NCI-H1092 (cell line): ENCODE measurements at regions not wholly inside any gene's neighbourhood (a gene's known extent, or its start where the extent isn't known, plus 50 kb on each side); places are given as distances from the start of the nearest gene placed in this dataset.
"Not testable (repeated sequence)": the region's sequence is repeated elsewhere in the genome, so short reads cannot be mapped to it uniquely, and the experiment has no call there.

Experiments used
- DNase-seq: peaks from one replicate; lab custom pipeline; 2025; lab: John Stamatoyannopoulos, UW

- DNase-seq = no peak
These were observed 242.5 kb upstream of the PRSS58 start for GRCh38 chr7:142500366-142500765.

- DNase-seq = no peak
These were observed 241.8 kb upstream of the PRSS58 start for GRCh38 chr7:142499635-142500034.

- DNase-seq = no peak
These were observed 240.5 kb upstream of the PRSS58 start for GRCh38 chr7:142498364-142498763.

- no peak for DNase-seq
These were observed 238.7 kb upstream of the PRSS58 start for GRCh38 chr7:142496545-142496991.

- DNase-seq = not testable (repeated sequence)
These were observed 238.0 kb upstream of the PRSS58 start for GRCh38 chr7:142495879-142496278.

DNA sequence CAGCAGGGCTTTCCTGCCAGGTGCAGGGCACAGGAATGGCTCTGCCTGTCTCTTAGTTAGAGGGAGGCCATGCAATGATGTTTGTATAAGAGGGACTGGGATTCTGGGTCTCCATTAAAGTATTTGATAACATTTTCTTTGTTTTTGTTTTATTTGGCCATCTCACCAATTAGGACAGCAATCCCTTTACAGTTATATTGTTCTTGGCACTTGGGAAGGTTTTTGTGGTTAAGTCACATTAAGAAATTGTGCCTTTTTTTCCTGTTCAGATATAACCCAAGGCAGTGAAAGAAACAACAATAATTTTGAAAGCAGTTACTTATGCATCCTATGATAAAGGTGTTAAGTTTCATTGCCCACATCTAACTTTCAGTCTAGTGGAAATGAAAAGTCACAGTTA, 237.4 kb upstream of the PRSS58 start:
- not testable (repeated sequence) for DNase-seq

- DNase-seq = no peak
These were observed 236.2 kb upstream of the PRSS58 start for GRCh38 chr7:142494021-142494420.

- no peak for DNase-seq
These were observed 231.0 kb upstream of the PRSS58 start for GRCh38 chr7:142488842-142489241.

DNA sequence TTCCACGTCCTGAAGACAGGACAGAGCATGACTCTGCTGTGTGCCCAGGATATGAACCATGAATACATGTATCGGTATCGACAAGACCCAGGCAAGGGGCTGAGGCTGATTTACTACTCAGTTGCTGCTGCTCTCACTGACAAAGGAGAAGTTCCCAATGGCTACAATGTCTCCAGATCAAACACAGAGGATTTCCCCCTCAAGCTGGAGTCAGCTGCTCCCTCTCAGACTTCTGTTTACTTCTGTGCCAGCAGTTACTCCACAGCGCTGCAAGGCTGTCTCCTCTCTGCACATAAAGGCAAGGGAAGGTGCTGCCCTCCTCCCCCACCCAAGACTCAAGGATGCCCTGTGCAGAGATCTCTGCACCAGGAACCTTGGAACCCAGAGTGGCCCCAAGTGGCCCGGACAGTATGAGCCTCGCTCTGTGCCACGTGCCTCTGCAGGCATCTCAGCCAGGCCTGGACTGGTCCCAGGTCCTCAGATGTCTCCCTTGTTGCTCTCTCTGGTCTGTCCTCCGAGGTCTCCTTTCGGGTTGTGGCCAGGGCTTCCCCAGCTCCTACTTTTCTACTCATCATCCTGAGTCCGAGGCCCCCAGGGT, 230.3 kb upstream of the PRSS58 start:
- no peak for DNase-seq

- DNase-seq = not testable (repeated sequence)
These were observed 229.7 kb upstream of the PRSS58 start for GRCh38 chr7:142487565-142487964.

DNA sequence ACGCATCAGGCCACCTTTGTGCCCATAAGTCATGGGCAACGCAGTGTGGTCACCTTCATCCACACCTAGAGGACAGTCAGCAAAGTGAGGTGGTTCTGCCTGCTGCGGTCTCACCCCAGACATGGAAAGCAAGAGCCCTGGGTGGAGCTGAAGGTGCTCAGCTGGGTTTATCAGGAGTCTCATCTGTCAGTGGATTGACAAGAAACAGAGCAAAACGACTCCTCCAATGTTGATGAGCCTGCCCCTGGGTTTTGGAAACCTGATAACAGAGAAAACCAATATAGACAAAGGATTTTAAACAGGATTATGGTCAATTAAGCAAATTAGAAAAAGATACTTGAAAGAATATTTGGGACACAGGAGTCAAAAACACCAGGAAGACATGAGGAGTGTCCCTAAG, 229.3 kb upstream of the PRSS58 start:
- DNase-seq = no peak

GRCh38 chr7:142485617-142486226, 227.9 kb upstream of the PRSS58 start:
- DNase-seq = no peak

DNA sequence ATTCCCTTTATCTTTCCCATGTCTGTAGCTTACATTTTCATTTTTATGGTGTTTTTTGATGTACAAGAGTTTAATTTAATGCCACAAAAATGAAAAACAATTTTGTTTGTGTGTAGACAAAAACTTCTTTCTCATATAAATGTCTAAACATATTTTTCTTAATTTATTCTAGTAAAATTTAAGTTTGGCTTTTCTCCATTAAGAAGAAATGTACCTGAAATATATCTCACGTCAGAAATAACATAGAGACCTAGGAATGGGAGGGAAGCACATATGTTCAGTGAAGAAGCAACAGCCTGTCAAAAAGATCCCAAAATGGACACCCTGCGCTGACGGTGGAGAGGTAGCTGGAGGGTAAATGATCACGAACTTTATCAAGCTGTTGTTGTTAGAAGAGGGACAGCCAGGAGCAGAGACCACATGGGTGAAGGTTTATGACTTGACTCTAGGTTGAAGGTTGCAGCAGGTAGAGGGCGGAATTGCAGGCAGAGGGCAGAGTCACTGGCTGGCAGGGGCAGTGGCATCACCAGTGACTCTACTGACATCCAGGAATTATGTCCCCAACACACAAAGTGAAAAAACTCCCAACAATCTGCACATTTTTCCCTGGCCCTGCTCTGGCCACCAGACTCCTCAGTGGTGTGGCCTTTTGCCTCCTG, 225.9 kb upstream of the PRSS58 start:
- DNase-seq = no peak

DNA sequence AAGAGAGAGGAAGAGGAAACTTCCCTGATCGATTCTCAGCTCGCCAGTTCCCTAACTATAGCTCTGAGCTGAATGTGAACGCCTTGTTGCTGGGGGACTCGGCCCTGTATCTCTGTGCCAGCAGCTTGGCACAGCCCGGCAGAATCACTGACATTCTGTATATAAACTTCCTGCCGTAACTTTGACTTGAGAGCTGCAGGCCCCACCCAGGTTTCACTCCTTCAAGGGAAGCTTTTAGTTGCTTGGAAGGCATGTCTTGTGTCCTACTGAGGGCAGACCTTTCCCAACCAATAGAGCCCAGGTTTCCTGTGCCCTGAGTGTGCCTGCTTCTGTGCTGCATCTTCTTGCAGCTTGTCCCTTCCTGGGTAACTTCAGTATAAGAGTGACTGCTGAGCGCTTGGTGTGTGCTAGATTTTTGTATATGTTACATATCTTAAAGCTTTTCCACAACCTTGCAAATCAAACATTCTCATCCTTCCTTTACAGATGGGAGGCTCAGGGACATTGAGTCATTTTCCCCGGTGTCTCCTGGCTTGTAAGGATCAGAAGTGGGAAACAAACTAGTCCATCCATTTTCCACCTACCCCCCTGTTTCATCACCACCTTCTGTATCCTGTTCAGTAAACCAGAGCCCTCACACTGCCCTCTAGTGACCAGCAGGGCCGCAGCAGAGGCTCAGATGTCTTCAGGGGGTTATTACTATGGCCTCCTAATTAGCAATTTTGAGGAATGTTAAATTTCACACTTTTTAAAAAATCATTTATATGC, 225.2 kb upstream of the PRSS58 start:
- DNase-seq = no peak

GRCh38 chr7:142481548-142481947, 223.7 kb upstream of the PRSS58 start:
- no peak for DNase-seq

- DNase-seq = no peak
These were observed 220.8 kb upstream of the PRSS58 start for GRCh38 chr7:142478479-142479220.

- not testable (repeated sequence) for DNase-seq
These were observed 219.9 kb upstream of the PRSS58 start for GRCh38 chr7:142477801-142478200.

DNA sequence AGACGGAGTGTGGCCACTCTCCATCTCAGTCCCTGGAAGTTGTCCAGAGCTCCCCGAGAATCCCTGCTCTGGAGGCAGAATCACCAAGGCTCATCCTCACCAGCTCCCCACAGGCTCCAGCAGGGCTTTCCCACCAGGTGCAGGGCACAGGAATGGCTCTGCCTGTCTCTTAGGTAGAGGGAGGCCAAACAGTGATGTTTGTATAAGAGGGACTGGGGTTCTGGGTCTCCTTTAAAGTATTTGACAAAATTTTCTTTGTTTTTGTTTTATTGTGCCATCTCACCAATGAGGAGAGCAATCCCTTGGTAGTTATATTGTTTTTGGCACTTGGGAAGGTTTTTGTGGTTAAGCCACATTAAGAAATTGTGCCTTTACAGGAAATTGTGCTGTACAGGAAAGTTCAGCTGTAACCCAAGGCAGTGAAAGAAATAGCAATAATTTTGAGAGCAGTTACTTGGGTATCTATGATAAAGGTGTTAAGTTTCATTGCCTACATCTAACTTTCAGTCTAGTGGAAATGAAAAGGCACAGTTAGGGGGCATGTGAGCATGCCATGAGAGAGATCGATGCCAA, 219.3 kb upstream of the PRSS58 start:
- DNase-seq = no peak

DNA sequence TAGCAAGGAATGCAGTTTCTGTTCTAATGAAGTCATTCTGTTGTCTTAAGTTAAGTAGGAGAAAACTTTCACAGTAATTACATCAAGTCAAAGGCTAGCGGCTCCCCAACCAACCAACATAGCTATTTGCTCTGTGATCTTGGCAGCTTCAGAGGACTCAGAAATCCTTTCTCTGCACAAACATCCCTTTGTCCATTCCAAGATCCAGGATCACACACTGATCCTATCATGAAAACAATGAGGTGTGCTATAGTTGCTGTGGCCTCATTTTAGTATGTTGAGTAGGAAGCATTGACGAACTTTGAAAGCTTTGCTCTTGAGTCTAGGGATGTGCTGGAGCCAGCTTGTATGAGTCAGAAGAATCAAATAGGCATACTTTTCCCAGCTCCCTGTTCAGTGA, 218.2 kb upstream of the PRSS58 start:
- DNase-seq = no peak

DNA sequence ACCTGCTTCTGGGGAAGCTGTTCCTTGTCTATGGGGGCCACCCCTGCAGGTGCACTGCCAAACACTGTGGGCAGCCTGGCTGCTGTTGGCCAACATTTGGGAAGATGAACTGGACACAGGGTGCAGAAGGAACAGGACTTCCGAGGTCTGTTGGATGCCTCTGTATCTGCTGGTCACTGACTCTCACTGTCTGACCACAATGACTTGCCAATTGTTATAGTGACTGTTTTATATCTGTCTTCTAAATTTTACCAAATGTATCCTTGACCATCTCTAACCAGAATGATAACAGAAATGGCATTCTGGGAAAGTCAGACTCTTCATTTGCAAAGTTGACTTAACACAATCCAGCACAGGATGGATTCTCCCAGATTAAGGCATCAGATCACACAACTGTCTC, 214.0 kb upstream of the PRSS58 start:
- DNase-seq = no peak

DNA sequence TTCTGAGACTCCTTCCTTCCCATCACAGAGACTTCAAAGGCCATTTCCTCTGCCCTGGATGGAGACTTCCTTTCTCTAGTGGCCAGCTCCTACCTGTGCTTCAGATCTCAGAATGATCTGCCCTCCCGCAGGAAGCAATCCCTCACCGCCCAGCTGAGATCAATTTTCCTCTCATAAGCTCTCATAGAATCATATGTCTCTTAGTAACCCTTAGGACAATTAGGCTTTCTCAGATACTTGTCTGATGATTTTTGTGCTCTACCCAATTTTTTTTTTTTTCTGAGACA, 212.6 kb upstream of the PRSS58 start:
- DNase-seq = no peak
